Right lobe of liver (tissue), 6 donors: ENCODE measurements at regions not wholly inside any gene's neighbourhood (a gene's known extent, or its start where the extent isn't known, plus 50 kb on each side); places are given as distances from the start of the nearest gene placed in this dataset.
"Not testable (repeated sequence)": the region's sequence is repeated elsewhere in the genome, so short reads cannot be mapped to it uniquely, and the experiment has no call there.

Experiments
- ATAC-seq, 4 donors: fragments of 200-7000 bp; cut with Tn5 transposase; one replicate each; pipeline ENCODE4 v1.9.1; 2020; ENCODE audit warnings: mild to moderate bottlenecking in 4 of 4, moderate library complexity in 4 of 4
- DNase-seq, 3 donors: peaks; one replicate each; pipeline ENCODE4 v3.0.0-alpha.2; 2020
- H3K27ac ChIP-seq, 3 donors: fragments of 200-600 bp; one replicate each; pipeline ENCODE4 v1.8.0; 2022
- H3K27me3 ChIP-seq, 2 donors: fragments of 200-600 bp; one replicate each; pipeline ENCODE4 v1.8.0; 2022
- H3K36me3 ChIP-seq, 4 donors: fragments of 200-600 bp; sonication (generic) in 1 of 4; one replicate each; pipeline versions ENCODE4 v1.5.1 to v1.8.0; 2017 to 2022; ENCODE audit warnings: control low read depth in 1 of 4
- H3K4me1 ChIP-seq, 4 donors: fragments of 200-600 bp; sonication (generic) in 1 of 4; one replicate each; pipeline versions ENCODE4 v1.5.1 to v1.8.0; 2017 to 2022; ENCODE audit warnings: control low read depth in 1 of 4
- H3K4me3 ChIP-seq, 3 donors: fragments of 200-600 bp; one replicate each; pipeline ENCODE4 v1.8.0; 2022
- H3K9me3 ChIP-seq, 4 donors: fragments of 200-600 bp; sonication (generic) in 1 of 4; one replicate each; pipeline versions ENCODE4 v1.5.1 to v1.8.0; 2017 to 2022; ENCODE audit warnings: control low read depth in 1 of 4
- POLR2A ChIP-seq: fragments of 450-650 bp; IDR thresholded peaks from one replicate; pipeline ENCODE4 v1.6.1; 2017; ENCODE audit warnings: antibody characterized with exemption, mild to moderate bottlenecking
- WGBS: methylation state at CpG from one replicate; pipeline ENCODE4 v1.1.6; 2018; ENCODE audit warnings: low coverage, low lambda C conversion rate; ENCODE audit not compliant: insufficient coverage; ENCODE audit errors: missing lambda C conversion rate; 5-methylcytosine and 5-hydroxymethylcytosine counted together
- intact Hi-C, 2 donors: fragments of 100-400 bp; cut with DNase I; formaldehyde crosslinking; loops; one replicate each; pipeline versions ENCODE4 v1.11.2 to v1.14.1; 2022
- TF ChIP-seq, protein P1 (sequence below), 4 donors: fragments of 200-600 bp in 3 of 4; fragments of 450-650 bp in 1 of 4; IDR thresholded peaks; one replicate each; pipeline versions ENCODE4 v1.5.1 to v1.8.0; 2016 to 2022; ENCODE audit warnings: antibody characterized with exemption in 4 of 4, mild to moderate bottlenecking in 2 of 4
- donor health status: DM: no; HTN: yes; CAD: no.
- donor health status: DM: no; HTN: no; CAD: no.
- donor health status: DM: no; HTN: no; CAD: no.
- donor health status: DM: no; HTN: yes; CAD: no.
- donor health status: DM: no; HTN: yes; CAD: no.

DNA sequence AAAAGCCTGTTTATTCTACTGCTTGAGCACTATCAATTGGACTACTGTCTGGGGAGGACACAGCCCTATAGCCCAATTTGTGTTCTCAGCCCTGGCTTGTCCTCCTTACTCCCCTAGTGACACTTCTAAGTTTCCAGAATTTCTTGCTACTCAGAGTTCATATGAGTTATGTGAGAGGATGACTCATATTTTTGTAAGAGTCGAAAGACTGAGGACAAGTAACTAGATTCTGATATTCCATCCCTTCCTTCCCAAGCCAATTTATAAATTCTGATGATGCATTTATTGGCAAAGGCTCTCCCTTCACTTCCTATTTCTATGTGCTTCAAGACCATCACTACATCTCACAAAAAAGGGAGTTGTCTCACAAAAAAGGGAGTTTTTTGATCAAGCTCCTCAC lies 422.2 kb upstream of the DEPDC1 start:
- no peaks in the 10 kb centered on the region for H3K9me3 ChIP-seq
- TF ChIP-seq, protein P1, sequence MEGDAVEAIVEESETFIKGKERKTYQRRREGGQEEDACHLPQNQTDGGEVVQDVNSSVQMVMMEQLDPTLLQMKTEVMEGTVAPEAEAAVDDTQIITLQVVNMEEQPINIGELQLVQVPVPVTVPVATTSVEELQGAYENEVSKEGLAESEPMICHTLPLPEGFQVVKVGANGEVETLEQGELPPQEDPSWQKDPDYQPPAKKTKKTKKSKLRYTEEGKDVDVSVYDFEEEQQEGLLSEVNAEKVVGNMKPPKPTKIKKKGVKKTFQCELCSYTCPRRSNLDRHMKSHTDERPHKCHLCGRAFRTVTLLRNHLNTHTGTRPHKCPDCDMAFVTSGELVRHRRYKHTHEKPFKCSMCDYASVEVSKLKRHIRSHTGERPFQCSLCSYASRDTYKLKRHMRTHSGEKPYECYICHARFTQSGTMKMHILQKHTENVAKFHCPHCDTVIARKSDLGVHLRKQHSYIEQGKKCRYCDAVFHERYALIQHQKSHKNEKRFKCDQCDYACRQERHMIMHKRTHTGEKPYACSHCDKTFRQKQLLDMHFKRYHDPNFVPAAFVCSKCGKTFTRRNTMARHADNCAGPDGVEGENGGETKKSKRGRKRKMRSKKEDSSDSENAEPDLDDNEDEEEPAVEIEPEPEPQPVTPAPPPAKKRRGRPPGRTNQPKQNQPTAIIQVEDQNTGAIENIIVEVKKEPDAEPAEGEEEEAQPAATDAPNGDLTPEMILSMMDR (IDR thresholded peaks at IDR 0.05), result no peak
- TF ChIP-seq POLR2A, result no peak
- H3K36me3 ChIP-seq, result no peaks in the 10 kb centered on the region
- no peaks in the 10 kb centered on the region for H3K4me1 ChIP-seq
- intact Hi-C loops, result no loop called here
- H3K27ac ChIP-seq, result no peak overlapping the region
- no peak overlapping the region for H3K4me3 ChIP-seq
- H3K27me3 ChIP-seq, result no peaks in the 10 kb centered on the region
- DNase-seq (no peak), ATAC-seq (no peak)
- 60% methylated on average over 1 of the region's 1 CpG for WGBS

DNA sequence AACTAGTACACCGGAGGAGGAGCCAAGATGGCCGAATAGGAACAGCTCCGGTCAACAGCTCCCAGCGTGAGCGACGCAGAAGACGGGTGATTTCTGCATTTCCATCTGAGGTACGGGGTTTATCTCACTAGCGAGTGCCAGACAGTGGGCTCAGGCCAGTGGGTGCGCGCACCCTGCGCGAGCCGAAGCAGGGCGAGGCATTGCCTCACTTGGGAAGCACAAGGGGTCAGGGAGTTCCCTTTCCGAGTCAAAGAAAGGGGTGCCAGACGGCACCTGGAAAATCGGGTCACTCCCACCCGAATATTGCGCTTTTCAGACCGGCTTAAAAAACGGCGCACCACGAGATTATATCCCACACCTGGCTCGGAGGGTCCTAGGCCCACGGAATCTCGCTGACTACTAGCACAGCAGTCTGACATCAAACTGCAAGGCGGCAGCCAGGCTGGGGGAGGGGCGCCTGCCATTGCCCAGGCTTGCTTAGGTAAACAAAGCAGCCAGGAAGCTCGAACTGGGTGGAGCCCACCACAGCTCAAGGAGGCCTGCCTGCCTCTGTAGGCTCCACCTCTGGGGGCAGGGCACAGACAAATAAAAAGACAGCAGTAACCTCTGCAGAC lies 426.7 kb upstream of the DEPDC1 start:
- intact Hi-C loops, H3K36me3 ChIP-seq, ATAC-seq, DNase-seq, H3K4me3 ChIP-seq, H3K9me3 ChIP-seq, H3K4me1 ChIP-seq, H3K27me3 ChIP-seq, H3K27ac ChIP-seq: not testable (repeated sequence)
- WGBS, result 85% methylated on average over 10 of the region's 30 CpGs

DNA sequence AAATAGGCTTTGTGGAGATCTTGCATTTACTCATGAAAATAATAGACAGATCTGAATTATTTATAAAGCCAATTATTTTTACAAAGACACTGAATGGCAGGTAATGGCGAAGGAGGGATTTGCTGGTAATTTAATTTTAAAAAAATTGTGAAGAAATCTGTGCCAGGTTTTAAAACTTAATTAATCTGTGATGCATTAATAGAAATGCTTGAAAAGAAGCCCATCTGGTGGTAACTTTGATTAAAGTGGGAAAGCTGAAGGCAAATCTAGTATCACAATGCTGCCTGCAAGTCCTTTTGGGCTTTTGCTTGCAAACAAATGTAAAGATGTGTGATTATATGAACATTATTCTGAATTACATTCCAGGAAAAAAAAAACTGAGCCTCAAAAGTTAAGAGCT lies 433.2 kb upstream of the DEPDC1 start:
- TF ChIP-seq, protein P1 (IDR thresholded peaks at IDR 0.05), result no peak
- no peak for TF ChIP-seq POLR2A
- Histone ChIP-seq H3K36me3 (no peaks in the 10 kb centered on the region), H3K4me1 (no peaks in the 10 kb centered on the region), H3K9me3 (no peaks in the 10 kb centered on the region), H3K4me3 (no peak overlapping the region), H3K27me3 (no peaks in the 10 kb centered on the region), H3K27ac (no peak overlapping the region)
- WGBS, result 73% methylated on average over 1 of the region's 1 CpG
- intact Hi-C loops, result no loop called here
- ATAC-seq, result no peak
- DNase-seq, result no peak

DNA sequence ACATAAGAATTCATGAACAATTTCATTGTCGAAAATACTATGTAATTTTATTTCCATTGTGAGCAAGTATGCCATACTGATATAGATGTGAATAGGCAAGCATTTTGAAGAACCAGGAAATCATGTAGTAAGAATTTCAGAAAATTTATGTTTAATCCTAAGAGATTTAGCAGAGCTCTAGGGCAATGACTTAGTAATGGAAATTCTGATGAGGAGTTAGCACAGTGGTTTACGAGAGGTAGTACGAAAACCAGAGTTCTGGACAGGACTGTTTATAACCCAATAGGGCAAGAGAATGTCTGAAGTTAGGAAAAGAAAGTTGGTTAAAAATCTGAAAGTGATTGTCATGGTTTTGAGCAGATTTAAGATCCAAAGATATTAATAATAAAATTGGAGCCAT lies 439.6 kb upstream of the DEPDC1 start:
- DNase-seq (no peak), ATAC-seq (no peak)
- 45% methylated on average over 3 of the region's 3 CpGs for WGBS
- H3K4me3 ChIP-seq, result no peak overlapping the region
- no peaks in the 10 kb centered on the region for H3K36me3 ChIP-seq
- no peak for TF ChIP-seq POLR2A
- TF ChIP-seq, protein P1 (IDR thresholded peaks at IDR 0.05), result no peak
- no peaks in the 10 kb centered on the region for H3K9me3 ChIP-seq
- no peaks in the 10 kb centered on the region for H3K27me3 ChIP-seq
- no peak overlapping the region for H3K27ac ChIP-seq
- intact Hi-C loops, result no loop called here
- H3K4me1 ChIP-seq, result no peaks in the 10 kb centered on the region

DNA sequence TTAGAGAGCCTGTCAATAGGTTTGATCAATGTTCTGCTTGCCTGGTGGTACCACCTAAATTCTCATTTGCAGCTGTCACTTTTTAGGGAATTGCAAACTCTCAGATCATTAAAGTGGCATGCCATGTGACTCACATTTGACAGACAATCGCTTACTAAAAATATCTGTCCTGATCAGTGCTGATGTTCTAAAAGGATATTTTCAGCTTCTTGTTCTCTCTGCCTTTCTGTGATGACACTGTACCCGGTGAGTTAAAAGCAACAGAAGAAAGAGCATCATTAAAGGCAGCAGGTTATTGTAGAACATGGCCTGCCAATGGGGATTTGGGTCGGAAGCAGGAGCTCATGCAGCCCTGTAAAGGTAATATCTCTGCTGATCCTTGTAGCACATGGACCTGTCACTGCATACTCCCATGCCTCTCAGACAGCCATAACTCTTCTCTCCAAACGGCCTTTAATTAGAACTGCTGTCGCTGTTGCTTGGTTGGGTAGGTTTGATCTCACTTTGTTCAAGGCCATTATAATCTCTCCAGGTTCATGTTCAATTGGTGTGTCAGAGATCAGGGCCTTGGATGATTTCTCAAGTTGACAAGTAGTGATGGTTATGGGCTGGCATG lies 441.3 kb upstream of the DEPDC1 start:
- DNase-seq (no peak), ATAC-seq (no peak)
- H3K9me3 ChIP-seq, result no peaks in the 10 kb centered on the region
- 68% methylated on average over 5 of the region's 5 CpGs for WGBS
- intact Hi-C loops, result no loop called here
- TF ChIP-seq, protein P1 (IDR thresholded peaks at IDR 0.05), result no peak
- no peak for TF ChIP-seq POLR2A
- no peak overlapping the region for H3K4me3 ChIP-seq
- H3K4me1 ChIP-seq, result no peaks in the 10 kb centered on the region
- H3K27me3 ChIP-seq, result no peaks in the 10 kb centered on the region
- H3K36me3 ChIP-seq, result no peaks in the 10 kb centered on the region
- H3K27ac ChIP-seq, result no peak overlapping the region
